SU-DHL-6 (cell line): ENCODE measurements at regions not wholly inside any gene's neighbourhood (a gene's known extent, or its start where the extent isn't known, plus 50 kb on each side); places are given as distances from the start of the nearest gene placed in this dataset.

Experiments
- H2AFZ ChIP-seq: fragments of 200-600 bp; sonication (generic); 2 replicates; pipeline ENCODE4 v1.6.1; 2014; ENCODE audit warnings: low read depth, mild to moderate bottlenecking, moderate library complexity, mixed read lengths, antibody characterized with exemption, low read length; ENCODE audit not compliant: severe bottlenecking
- H3F3A ChIP-seq: fragments of 200-600 bp; shearing (Covaris generic); 2 replicates; pipeline ENCODE4 v1.6.0; 2016; ENCODE audit warnings: antibody characterized with exemption, mild to moderate bottlenecking; ENCODE audit not compliant: insufficient read depth
- H3K27ac ChIP-seq: fragments of 200-600 bp; sonication (generic); 2 replicates; pipeline ENCODE4 v1.5.1; 2016; ENCODE audit warnings: low read depth, mild to moderate bottlenecking, low read length, moderate library complexity, mixed read lengths
- H3K27me3 ChIP-seq: fragments of 200-600 bp; sonication (generic), shearing (Covaris generic); 2 replicates; pipeline ENCODE4 v1.6.0; 2014; ENCODE audit warnings: mild to moderate bottlenecking, low read length
- H3K36me3 ChIP-seq: fragments of 200-600 bp; sonication (generic); 2 replicates; pipeline ENCODE4 v1.6.1; 2014; ENCODE audit warnings: mild to moderate bottlenecking, low read length, mixed read lengths
- H3K4me2 ChIP-seq: fragments of 300-600, 200-600 bp; shearing (Covaris generic), sonication (generic); 2 replicates; pipeline ENCODE4 v1.6.0; 2014; ENCODE audit warnings: low read length, low read depth, mild to moderate bottlenecking; ENCODE audit not compliant: poor library complexity, severe bottlenecking
- H3K4me3 ChIP-seq: fragments of 200-600 bp; sonication (generic); 2 replicates; pipeline ENCODE4 v1.5.1; 2014; ENCODE audit warnings: antibody characterized with exemption, low read length, mild to moderate bottlenecking, mixed read lengths; ENCODE audit not compliant: insufficient read depth, poor library complexity, severe bottlenecking
- H3K79me2 ChIP-seq: fragments of 200-600 bp; sonication (generic); 2 replicates; pipeline ENCODE4 v1.6.1; 2014; ENCODE audit warnings: mild to moderate bottlenecking, low read length, moderate library complexity; ENCODE audit not compliant: insufficient read depth
- H3K9ac ChIP-seq: fragments of 200-600 bp; sonication (generic); 2 replicates; pipeline ENCODE4 v1.7.0; 2014; ENCODE audit warnings: mild to moderate bottlenecking, low read length
- H3K9me2 ChIP-seq: fragments of 200-600 bp; sonication (generic); replicated peaks from 2 replicates; pipeline ENCODE4 v1.6.1; 2014; ENCODE audit warnings: low read length; ENCODE audit not compliant: insufficient read depth
- H3K9me3 ChIP-seq: fragments of 200-600 bp; sonication (generic); 2 replicates; pipeline ENCODE4 v1.6.1; 2014; ENCODE audit warnings: low read length, mixed read lengths; ENCODE audit not compliant: insufficient read depth
- H4K20me1 ChIP-seq: fragments of 200-600 bp; sonication (generic); 2 replicates; pipeline ENCODE4 v1.6.1; 2014; ENCODE audit warnings: low read depth, mild to moderate bottlenecking, antibody characterized with exemption, low read length, moderate library complexity, mixed read lengths
- EZH2phosphoT487 ChIP-seq: fragments of 200-600 bp; sonication (generic), shearing (Covaris generic); conservative IDR thresholded peaks from 2 replicates; pipeline ENCODE4 v1.6.1; 2018; ENCODE audit warnings: mild to moderate bottlenecking, antibody characterized with exemption, low read length, moderate library complexity, mixed read lengths
- TF ChIP-seq, protein P1 (sequence below): fragments of 200-600 bp; sonication (generic); IDR thresholded peaks from one replicate; pipeline ENCODE4 v1.5.1; 2017; ENCODE audit warnings: antibody characterized with exemption, mild to moderate bottlenecking, low read length, moderate library complexity; ENCODE audit not compliant: insufficient read depth, poor library complexity, severe bottlenecking

DNA sequence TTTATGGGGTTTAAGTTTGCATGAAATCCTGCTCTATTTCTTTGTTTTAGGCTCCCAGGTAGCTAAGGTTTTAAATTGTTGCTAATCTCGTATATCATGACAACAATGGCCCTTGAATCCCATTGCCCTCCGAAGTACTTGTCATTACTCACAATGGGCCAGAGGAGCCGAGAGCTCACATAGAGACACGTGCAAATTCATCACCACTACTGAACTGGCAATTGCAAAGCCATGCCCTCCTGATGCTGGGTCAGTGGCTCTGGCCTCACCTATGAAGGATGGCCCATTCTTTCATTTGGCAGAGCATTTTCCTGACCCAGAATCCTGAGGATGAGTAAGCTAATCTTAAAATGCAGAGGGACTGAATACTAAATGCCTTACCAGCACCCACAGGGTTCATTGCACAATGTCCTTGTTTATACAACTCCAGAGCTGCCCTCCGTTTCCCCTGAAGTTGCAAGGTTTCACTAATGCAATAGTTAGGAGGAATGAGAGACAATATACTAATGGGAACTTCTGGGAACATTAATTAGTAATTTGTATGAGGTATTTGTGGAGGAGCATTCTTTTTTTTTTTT, 71.6 kb upstream of the GAREM1 start:
- Histone ChIP-seq H3K9me2 (no peaks in the 10 kb centered on the region), H3K4me3 (no peak overlapping the region), H3K9me3 (no peaks in the 10 kb centered on the region), H3K4me2 (no peak overlapping the region), H3F3A (no peaks in the 10 kb centered on the region), H2AFZ (no peak overlapping the region), H3K27ac (no peak overlapping the region), H3K36me3 (no peaks in the 10 kb centered on the region), H3K9ac (no peak overlapping the region), H3K27me3 (no peaks in the 10 kb centered on the region), H4K20me1 (no peaks in the 10 kb centered on the region), H3K79me2 (no peaks in the 10 kb centered on the region)
- no peak for TF ChIP-seq EZH2phosphoT487
- TF ChIP-seq, protein P1, sequence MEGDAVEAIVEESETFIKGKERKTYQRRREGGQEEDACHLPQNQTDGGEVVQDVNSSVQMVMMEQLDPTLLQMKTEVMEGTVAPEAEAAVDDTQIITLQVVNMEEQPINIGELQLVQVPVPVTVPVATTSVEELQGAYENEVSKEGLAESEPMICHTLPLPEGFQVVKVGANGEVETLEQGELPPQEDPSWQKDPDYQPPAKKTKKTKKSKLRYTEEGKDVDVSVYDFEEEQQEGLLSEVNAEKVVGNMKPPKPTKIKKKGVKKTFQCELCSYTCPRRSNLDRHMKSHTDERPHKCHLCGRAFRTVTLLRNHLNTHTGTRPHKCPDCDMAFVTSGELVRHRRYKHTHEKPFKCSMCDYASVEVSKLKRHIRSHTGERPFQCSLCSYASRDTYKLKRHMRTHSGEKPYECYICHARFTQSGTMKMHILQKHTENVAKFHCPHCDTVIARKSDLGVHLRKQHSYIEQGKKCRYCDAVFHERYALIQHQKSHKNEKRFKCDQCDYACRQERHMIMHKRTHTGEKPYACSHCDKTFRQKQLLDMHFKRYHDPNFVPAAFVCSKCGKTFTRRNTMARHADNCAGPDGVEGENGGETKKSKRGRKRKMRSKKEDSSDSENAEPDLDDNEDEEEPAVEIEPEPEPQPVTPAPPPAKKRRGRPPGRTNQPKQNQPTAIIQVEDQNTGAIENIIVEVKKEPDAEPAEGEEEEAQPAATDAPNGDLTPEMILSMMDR = no peak

- Histone ChIP-seq H3K79me2 (no peaks in the 10 kb centered on the region), H3K27me3 (no peaks in the 10 kb centered on the region), H3K9me2 (no peaks in the 10 kb centered on the region), H3K9ac (no peak overlapping the region), H3K4me3 (no peak overlapping the region), H3K9me3 (no peaks in the 10 kb centered on the region), H2AFZ (no peak overlapping the region), H3K4me2 (no peak overlapping the region), H3K27ac (no peak overlapping the region), H3K36me3 (no peaks in the 10 kb centered on the region), H3F3A (no peaks in the 10 kb centered on the region), H4K20me1 (no peaks in the 10 kb centered on the region)
- no peak for TF ChIP-seq EZH2phosphoT487
- TF ChIP-seq, protein P1 = no peak
These were observed 60.4 kb upstream of the GAREM1 start for GRCh38 chr18:32530947-32531651.

DNA sequence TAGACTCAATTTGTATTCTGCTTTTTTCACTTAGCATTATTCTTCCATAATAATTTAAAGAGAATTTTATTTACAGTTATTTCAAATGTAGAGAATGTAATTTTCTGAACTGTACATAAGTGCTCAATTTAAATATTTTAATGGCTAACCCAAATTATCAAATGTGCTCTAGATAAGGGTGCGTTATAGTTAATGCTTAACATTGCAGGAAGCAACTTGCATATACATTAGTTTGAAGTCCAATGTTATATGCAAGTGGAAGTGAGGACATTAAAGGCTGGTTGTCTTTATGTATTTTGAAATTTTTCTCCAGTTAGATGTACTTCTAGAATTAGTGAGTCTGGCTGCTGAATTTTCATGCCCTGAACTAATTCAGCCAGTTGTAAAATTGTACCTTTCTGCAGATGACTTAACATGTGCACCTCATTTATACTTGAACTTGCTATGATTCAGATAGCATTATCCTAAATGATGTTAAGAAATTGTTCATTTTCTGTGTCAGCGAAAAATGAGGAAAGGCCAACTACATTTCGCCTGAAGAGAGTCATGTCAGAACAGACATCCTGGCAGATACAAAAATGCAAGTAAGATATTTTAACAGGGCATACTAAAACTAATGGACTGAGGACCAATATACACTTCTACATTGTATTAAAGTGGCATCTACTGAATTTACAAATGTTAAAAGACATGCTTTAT, 59.2 kb upstream of the GAREM1 start:
- H3K9me3 ChIP-seq = no peaks in the 10 kb centered on the region
- no peak overlapping the region for H3K9ac ChIP-seq
- no peaks in the 10 kb centered on the region for H3K79me2 ChIP-seq
- H3K27ac ChIP-seq = no peak overlapping the region
- no peaks in the 10 kb centered on the region for H3F3A ChIP-seq
- no peaks in the 10 kb centered on the region for H3K36me3 ChIP-seq
- TF ChIP-seq, protein P1 = no peak
- TF ChIP-seq EZH2phosphoT487 = no peak
- H4K20me1 ChIP-seq = no peaks in the 10 kb centered on the region
- H2AFZ ChIP-seq = no peak overlapping the region
- H3K4me2 ChIP-seq = no peak overlapping the region
- no peaks in the 10 kb centered on the region for H3K9me2 ChIP-seq
- H3K27me3 ChIP-seq = no peaks in the 10 kb centered on the region
- H3K4me3 ChIP-seq = no peak overlapping the region
